Stimulated activated CD4-positive, alpha-beta T cell treated with anti-CD3 and anti-CD28 coated beads, Interleukin-15, amount 100 ng/mL, for 24 hours (primary cell): ENCODE measurements at regions not wholly inside any gene's neighbourhood (a gene's known extent, or its start where the extent isn't known, plus 50 kb on each side); places are given as distances from the start of the nearest gene placed in this dataset.

Source experiments
- DNase-seq: peaks from one replicate; pipeline ENCODE4 v3.0.0-alpha.2; 2020

GRCh38 chr6:88558981-88559380, 392.8 kb upstream of the CNR1 start:
- DNase-seq, result no peak

GRCh38 chr6:88556663-88557062, 390.5 kb upstream of the CNR1 start:
- no peak for DNase-seq

- DNase-seq, result no peak
These were observed 382.9 kb upstream of the CNR1 start for GRCh38 chr6:88548891-88549505.

GRCh38 chr6:88547768-88548167, 381.6 kb upstream of the CNR1 start:
- peak; percentile 3 for DNase-seq

GRCh38 chr6:88545991-88546390, 379.8 kb upstream of the CNR1 start:
- DNase-seq, result no peak

- DNase-seq, result no peak
These were observed 379.0 kb upstream of the CNR1 start for GRCh38 chr6:88544986-88545612.

- no peak for DNase-seq
These were observed 373.2 kb upstream of the CNR1 start for GRCh38 chr6:88539295-88539764.

- DNase-seq, result no peak
These were observed 372.7 kb upstream of the CNR1 start for GRCh38 chr6:88538840-88539239.

GRCh38 chr6:88538130-88538706, 372.1 kb upstream of the CNR1 start:
- no peak for DNase-seq

- no peak for DNase-seq
These were observed 370.0 kb upstream of the CNR1 start for GRCh38 chr6:88536071-88536625.

- no peak for DNase-seq
These were observed 369.2 kb upstream of the CNR1 start for GRCh38 chr6:88535306-88535705.

- DNase-seq, result no peak
These were observed 366.2 kb upstream of the CNR1 start for GRCh38 chr6:88532241-88532860.

GRCh38 chr6:88529726-88530125, 363.6 kb upstream of the CNR1 start:
- DNase-seq, result no peak

GRCh38 chr6:88520445-88520844, 354.3 kb upstream of the CNR1 start:
- DNase-seq, result no peak

- no peak for DNase-seq
These were observed 353.8 kb upstream of the CNR1 start for GRCh38 chr6:88520017-88520338.

- no peak for DNase-seq
These were observed 353.3 kb upstream of the CNR1 start for GRCh38 chr6:88519301-88520016.

GRCh38 chr6:88517737-88518136, 351.6 kb upstream of the CNR1 start:
- no peak for DNase-seq

- DNase-seq, result no peak
These were observed 347.8 kb upstream of the CNR1 start for GRCh38 chr6:88513920-88514319.

GRCh38 chr6:88513471-88513870, 347.3 kb upstream of the CNR1 start:
- DNase-seq, result no peak

- DNase-seq, result no peak
These were observed 346.8 kb upstream of the CNR1 start for GRCh38 chr6:88512951-88513350.

GRCh38 chr6:88502391-88502790, 336.2 kb upstream of the CNR1 start:
- no peak for DNase-seq

GRCh38 chr6:88499845-88500699, 333.9 kb upstream of the CNR1 start:
- DNase-seq, result no peak
